SU-DHL-6 (cell line): ENCODE measurements at regions not wholly inside any gene's neighbourhood (a gene's known extent, or its start where the extent isn't known, plus 50 kb on each side); places are given as distances from the start of the nearest gene placed in this dataset.
"Not testable (repeated sequence)": the region's sequence is repeated elsewhere in the genome, so short reads cannot be mapped to it uniquely, and the experiment has no call there.

ENCODE experiments used
- CTCF ChIP-seq: fragments of 200-600 bp; sonication (generic); IDR thresholded peaks from one replicate; pipeline ENCODE4 v1.5.1; 2017; ENCODE audit warnings: antibody characterized with exemption, mild to moderate bottlenecking, low read length, moderate library complexity; ENCODE audit not compliant: insufficient read depth, poor library complexity, severe bottlenecking
- EZH2phosphoT487 ChIP-seq: fragments of 200-600 bp; sonication (generic), shearing (Covaris generic); conservative IDR thresholded peaks from 2 replicates; pipeline ENCODE4 v1.6.1; 2018; ENCODE audit warnings: mild to moderate bottlenecking, antibody characterized with exemption, low read length, moderate library complexity, mixed read lengths

GRCh38 chr1:234807705-234808104, 197.7 kb upstream of the IRF2BP2 start:
- not testable (repeated sequence) for TF ChIP-seq CTCF, EZH2phosphoT487
